Activated CD8-positive, alpha-beta memory T cell treated with anti-CD3 and anti-CD28 coated beads, Interleukin-2, amount 50 U/mL, for 48 hours (primary cell): ENCODE measurements at regions not wholly inside any gene's neighbourhood (a gene's known extent, or its start where the extent isn't known, plus 50 kb on each side); places are given as distances from the start of the nearest gene placed in this dataset.

Source experiments
- DNase-seq: peaks from one replicate; pipeline ENCODE4 v3.0.0-alpha.2; 2020

DNA sequence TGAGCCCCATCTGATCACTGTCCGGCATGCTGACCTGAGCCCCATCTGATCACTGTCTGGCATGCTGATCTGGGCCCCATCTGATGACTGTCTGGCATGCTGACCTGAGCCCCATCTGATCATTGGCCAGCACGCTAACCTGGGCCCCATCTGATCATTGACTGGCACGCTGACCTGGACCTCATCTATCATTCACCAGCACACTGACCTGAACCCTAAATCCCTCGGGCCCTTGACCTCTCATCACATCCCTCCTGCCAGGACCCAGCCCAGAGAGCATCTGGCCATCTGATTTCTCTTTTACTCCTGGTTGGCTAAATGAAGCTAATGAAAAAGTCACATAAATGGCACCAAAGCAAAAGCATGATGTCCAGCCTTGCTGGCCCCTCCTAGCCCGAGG, 207.1 kb downstream of the NDUFA10 start:
- DNase-seq, result peak; percentile 36

DNA sequence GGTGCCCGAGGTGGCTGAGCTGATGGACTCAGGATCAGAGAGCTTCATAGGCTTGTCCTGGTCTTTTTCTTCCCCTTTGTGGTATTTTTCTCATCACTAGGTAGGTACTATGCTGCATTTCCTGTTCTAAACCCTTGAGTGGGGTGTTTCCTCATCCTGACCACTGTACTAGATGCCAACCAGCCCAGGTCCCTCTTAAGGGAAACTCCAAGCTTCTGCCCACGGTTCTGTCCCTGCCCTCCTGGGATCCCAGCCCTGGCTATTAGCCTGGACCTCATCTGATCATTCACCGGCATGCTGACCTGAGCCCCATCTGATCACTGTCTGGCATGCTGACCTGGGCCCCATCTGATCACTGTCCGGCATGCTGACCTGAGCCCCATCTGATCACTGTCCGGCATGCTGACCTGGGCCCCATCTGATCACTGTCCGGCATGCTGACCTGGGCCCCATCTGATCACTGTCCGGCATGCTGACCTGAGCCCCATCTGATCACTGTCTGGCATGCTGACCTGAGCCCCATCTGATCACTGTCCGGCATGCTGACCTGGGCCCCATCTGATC, 207.6 kb downstream of the NDUFA10 start:
- DNase-seq, result peak; percentile 20

DNA sequence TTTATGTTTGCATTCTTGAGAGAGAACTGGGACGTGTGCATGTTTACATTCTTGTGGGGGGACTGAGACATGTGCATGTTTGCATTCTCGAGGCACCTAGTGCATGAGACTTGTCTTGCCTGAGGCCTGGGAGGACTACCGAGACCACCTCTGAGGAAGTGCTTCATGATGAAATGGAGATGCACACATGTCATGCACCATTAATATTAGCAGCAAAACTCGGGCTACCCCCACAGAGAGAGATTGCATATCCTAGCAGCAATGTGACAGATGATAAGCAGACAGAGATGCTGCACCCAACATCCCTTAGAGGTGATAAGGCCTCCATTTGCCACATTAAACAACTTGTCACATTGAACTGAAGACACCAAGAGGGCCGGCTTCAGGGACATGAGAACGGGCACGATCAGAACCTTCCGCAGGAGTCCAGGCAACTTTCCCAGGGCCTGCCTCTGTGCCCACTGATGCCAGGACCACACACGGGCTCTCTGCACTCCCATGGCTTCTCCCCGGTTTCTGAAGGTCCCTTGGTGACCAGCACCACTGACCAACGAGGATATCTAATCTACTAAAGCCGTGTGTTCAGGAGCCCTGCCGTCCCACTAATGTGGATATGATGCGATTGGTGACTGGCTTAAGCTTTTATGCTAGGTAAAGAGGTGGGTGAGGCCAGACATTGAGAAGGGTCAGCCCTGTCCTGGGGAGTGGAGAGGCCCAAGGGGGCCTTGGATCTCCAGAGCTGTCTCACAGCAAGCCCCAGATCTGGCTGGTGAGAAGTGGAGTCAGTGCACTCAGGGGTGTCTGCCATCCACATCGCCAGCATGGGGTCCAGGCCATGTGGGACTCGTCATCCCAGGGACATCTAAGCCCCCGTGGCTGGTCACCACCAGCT, 208.3 kb downstream of the NDUFA10 start:
- peak; percentile 29 for DNase-seq

DNA sequence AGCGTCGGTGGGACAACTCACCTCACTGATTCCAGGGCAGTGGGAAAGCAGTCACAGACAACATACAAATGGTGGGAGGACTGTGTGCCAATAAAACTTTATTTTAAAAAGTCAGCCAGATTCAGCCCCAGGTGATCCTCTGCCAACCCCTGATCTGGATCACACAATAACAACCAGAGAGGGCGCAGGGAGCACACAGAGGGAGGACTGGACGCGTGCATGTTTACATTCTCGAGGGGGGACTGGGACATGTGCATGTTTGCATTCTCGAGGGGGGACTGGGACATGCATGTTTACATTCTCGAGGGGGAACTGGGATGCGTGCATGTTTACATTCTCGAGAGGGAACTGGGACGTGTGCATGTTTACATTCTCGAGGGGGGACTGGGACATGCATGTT, 209.5 kb downstream of the NDUFA10 start:
- no peak for DNase-seq

DNA sequence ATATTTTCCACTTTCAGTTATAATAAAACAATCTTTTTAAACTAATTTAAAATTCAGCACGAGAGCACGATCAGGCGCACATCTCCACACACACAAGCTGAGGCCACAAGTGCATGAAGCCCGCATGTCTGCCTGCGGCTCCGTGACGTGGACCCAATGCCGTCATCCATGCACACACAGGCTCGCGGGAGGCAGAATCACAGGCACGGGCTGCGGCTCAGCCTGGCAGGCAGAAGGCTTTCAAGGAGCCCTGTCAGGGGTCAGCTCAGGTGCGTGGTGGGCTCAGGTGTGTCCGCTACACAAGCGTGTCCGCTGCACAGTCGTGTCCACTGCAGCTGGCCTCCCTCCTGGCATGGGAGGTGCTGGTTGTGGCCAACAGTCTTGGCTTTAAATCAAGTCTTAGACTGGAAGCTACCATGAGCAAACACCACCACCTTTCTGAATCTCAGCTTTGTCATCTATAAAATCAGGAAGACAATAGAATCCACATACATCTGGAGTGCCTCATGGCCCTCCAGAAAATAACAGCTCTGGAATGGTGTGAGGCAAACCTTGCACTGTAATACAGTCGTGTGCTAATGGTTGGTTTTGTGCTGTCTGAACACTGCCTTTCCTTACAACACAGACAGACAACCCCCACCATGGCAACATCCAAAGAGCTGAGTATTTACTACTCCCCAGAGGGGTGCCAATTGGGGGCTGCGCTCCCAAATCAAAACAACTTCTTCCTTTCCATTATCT, 210.1 kb downstream of the NDUFA10 start:
- no peak for DNase-seq

DNA sequence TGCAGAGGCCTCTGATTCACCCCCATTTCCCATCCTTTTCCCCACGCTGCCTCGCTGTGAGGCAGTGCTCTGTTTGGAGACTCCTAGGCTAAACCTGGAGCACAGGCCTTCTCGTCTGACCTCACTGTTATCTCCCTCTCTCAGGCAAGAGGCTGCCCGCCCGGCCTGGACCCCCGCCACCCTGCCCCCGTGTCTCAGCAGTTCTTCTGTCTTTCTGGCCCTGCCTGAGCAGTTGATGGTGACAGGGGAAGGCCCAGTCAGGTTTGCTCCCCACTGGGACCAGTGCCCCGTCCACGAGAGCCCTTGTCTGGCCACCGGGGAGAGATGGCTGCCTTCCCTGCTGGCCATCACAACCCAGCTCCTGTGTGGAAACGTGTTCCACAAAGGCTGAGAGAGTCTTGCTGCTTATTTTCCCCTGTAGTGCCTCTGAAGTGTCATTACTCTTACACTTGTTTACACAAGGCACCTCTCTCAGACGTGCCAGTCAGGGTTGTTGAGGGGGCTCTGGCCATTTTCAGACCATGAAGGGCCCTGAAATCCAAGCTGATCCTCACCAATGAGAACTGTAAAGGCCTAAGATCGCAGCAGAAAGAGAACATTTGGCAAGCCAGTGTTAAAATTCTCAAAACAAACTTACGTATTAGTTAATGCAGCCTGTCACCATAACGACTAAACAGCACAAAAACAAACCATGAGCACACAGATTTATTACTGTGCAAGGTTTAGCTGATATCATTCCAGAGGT, 210.9 kb downstream of the NDUFA10 start:
- DNase-seq, result no peak

DNA sequence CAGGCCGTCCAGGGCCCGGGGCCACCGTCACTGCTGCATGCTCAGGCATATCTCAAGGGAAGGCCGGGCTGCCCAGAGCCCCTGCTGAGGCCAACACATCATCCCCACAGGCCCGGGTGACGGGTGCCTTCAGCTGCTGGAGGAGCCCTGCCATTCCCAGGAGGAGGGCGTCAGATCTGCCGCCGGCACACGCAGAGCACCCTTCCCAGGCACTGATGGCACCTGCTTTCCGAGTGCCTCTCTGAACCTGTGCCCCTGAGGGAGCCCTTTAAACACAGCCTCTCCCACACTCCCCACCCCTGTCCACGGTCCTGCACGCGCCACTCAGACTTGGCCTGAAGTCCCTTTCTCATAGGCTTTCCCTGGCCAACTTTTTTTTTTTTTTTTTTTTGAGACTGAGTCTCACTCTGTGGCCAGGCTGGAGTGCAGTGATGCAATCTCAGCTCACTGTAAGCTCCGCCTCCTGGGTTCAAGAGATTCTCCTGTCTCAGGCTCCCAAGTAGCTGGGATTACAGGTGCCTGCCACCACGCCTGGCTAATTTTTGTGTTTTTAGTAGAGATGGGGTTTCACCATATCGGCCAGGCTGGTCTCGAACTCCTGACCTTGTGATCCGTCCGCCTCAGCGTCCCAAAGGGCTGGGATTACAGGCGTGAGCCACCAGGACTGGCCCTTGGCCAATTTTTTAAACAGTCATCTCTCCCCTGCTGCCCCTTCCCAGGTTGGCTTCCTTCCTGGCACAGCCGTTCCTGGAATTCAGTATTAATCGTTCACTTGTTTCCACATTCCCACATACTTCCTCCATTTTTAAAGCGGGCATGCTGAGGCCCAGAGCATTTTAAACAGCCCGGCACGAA, 211.7 kb downstream of the NDUFA10 start:
- DNase-seq, result no peak

DNA sequence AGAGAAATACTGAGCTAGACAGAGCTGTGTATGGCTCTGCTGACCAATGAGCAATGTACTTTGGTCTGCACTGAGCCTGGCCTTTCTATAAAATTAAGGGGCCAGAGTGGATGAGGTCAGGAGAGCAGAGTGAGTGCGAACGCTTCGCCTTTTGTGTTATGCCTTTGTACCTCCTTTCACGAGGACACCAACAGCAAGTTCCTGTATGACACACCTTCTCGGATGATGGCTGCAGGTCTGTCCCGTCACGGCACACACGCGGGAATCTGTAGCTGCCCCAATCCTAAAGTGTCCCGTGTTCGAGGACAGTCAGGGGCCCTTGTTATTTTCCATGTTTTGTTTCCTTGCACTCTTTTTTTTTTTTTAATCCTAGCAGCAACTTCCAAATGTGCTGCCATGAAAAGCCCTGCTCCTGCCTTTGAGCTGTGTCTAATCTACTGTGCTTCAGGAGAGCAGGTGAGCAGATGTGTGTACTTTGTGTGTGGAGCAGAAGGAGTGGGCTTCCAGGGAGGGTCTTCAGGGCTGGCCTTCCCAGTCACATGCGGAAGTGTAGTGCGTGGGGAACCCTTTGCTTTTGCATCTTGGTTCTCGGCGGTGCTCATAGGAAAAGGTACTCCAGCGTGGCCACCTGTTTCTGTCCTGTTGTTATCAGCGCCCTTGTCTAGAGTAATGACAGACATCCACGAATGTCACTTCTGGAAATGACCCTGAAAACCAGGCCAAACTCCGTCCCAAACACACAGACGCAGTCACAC, 213.2 kb downstream of the NDUFA10 start:
- DNase-seq, result no peak

DNA sequence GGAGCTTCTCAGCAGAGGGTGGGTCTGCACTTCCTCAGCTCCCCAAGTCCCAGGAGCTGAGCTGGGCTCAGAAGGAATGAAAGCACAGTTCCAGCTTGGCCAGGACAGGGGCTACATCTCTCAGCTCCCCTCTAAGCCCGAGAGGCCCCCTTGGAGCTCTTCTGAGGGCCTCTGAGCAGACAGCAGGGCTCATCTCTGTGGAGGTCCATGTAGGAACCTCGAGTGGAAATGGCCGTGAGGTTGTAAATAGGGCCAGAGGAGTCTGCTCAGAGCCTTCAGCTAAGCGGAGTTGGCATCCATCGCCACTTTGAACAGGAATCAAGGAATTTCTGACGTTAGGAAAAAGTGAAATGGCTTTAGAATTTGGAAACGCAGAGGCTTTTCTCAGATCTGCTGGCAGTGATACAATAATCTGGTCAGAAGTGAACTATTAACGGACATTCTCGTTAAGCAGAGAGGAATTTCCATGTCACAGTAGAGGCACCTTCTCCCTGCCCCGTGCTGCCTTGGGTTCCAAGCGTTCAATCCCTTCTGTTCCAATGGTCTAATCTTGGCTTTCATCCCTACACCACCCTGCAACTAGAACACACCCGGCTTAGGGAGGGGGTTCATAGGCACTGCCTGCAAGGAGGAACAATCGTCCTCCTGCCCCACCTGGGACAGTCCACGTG, 213.9 kb downstream of the NDUFA10 start:
- DNase-seq, result no peak

DNA sequence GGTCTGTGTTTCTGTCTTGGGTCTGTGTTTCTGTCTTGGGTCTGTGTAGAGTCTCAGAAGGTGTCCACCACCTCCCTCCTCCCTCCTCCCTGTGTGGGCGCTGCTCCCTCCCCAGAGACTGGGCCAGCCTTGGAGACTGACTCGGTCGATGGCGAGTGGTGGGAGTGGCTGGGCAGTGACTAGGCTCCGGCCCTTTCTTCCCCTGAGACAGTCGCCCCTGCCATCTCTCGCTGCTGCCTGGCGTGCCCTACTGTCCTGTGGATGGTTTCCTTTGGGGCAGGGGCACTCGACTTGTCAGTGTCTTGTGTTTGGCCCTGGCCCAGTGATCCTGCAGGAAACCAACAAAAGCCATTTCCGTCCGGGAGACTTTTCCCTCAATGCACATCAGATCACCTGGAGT, 215.8 kb downstream of the NDUFA10 start:
- peak; percentile 29 for DNase-seq

DNA sequence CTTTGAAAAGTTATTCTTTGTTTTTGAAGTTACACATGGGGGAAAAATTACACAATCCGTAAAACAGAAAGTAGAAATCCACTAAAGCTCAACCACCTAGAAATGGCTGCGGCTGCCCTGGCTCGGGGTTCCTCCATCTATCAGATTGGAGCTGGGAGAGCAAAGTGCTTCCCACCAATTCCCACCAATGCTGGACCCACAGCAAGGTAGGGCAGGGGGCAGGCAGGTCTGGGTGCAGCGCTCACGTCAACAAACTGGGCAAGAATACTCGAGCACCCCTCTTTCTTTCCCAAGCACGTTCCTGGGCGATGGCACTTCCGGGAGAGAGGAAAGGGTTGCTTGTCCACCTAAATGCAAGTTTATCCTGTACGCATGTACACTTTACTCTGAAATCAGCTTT, 217.6 kb downstream of the NDUFA10 start:
- peak; percentile 8 for DNase-seq

DNA sequence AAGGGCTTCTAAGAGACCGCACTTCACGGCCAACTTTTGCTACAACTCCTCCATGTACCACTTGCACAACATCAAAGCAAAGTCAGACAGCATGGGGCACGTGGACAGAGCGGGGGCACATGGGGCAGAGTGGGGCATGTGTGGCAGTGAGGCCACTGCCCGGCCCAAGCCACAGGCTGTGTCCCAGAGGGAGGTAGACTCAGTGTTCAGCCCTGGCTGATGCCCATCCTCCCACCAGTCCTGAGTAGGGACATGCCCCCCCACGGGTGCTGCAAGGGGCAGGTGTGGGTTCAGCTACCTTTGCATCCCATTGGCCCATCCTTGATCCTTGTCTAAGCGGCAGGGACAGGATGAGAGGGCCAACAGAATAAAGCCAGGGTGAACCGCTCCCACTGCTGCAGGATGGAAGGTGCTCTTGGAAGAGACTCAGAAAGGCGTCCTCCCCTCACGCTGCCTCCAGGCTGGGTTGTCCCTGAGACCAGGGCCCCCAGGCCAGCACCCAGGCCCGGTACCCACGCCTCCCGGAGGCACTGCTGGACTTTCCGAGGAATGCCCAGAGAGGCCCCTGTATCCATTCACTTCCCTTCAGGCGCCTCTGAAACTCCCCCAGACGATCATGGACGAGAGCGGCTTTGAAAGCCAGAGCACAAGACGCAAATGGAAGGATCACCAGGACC, 218.2 kb downstream of the NDUFA10 start:
- peak; percentile 23 for DNase-seq

DNA sequence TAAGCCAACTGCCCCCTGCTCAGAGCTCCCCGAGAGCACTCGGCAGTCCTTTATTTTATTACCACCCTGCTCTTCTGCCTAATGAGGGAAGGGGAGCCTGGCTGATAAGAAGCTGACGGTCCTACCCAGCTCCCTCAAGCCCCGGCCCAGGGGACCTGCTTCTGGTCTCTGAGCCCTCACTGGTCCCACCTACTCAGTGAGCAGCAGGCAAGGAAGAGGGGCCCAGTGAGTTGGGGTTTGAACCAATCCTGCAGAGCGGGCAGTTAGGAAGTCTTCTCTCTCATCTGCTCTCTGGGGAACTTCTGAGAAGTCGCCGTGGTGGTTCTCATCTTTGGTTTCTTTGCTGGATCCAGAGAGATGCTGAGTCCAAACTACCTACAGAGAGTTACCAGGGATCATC, 218.9 kb downstream of the NDUFA10 start:
- peak; percentile 28 for DNase-seq

DNA sequence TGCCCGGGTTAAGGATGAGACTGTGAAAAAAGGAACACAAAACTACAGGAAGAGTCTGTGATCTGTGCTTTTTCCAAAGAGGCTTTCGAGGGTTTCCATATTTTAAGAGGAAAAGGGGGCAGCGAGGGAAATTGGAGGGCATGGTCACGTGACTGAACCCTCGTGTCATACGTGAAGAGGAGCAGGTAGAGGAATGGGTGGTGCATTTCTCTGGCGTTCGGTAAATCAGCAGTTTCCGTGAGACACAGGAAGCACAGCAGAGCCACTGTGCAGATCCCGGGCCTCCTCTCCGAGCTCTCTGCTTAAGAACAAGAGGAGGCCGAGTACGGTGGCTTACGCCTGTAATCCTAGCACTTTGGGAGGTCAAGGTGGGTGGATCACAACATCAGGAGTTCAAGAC, 219.7 kb downstream of the NDUFA10 start:
- DNase-seq, result peak; percentile 12

DNA sequence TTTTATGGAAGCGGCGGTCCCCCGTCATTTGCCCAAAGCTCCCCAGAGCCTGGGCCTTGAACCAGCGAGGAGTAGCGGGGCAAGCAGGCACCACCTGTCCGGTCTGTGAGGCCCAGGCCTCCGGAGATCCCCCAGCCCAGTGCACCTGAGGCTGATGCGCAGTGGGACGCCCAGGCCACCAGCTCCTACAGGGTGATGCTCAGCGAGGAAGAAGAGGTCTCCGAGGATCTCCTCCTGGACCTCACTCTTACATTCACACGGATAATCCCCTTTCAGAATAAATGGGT, 220.2 kb downstream of the NDUFA10 start:
- DNase-seq, result peak; percentile 23

DNA sequence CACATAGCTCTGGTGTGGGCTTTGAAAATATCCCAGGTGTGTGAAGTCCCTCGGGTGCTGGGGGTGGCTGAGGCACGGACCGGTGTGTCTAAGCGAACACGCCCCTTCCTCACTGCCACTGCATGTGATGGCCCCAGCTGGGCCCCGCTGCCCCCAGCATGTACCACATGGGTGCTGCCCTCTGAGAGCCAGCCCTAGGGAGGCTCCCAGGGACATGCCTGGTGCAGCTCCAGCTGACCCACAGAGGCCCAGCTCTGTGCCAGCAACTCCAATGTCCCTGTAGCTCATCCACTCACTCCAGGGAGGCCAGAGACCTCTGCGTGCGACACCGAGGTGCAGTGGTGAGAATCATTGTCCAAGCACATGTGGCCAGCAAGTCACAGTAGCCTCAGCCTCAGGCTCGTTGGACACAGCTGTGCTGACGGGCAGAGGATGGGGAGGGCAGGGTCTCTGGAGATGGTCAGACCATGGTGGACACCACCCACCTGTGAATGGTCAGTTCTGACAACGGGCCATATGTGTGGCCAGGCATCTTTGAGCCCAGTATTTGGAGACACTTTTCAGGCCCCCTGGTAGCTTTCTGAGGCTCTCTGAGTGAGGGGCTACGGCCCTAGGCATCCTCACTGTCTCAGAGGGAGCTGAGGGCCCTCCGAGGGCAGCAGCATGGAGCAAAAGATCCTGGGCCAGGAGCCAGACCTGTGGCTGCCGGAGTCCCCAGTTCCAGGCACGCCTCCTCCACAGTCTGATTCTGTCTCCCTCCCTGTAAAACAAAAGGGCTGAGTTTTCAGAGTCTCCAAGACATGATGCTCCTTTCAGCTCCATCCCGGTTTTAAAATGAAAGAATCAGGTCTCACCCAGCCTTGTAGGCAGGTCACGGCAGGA, 220.7 kb downstream of the NDUFA10 start:
- DNase-seq, result peak; percentile 42

DNA sequence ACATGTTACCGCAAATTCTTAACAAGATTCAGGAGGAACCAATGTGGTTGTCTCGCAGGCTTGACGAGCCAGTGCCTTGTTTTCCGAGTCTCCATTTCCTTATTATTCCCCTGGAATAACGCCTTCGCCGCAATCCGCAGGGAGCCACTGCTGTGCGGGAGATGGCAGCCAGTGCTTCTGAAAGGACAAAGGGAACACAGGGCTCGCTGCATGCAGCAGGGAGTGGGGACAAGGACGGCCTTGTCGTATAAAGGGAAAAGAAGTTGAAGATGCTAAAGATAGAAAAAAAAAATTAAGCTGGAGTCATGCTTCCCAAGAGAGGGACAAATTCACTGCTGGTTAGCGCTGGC, 221.4 kb downstream of the NDUFA10 start:
- peak; percentile 33 for DNase-seq

DNA sequence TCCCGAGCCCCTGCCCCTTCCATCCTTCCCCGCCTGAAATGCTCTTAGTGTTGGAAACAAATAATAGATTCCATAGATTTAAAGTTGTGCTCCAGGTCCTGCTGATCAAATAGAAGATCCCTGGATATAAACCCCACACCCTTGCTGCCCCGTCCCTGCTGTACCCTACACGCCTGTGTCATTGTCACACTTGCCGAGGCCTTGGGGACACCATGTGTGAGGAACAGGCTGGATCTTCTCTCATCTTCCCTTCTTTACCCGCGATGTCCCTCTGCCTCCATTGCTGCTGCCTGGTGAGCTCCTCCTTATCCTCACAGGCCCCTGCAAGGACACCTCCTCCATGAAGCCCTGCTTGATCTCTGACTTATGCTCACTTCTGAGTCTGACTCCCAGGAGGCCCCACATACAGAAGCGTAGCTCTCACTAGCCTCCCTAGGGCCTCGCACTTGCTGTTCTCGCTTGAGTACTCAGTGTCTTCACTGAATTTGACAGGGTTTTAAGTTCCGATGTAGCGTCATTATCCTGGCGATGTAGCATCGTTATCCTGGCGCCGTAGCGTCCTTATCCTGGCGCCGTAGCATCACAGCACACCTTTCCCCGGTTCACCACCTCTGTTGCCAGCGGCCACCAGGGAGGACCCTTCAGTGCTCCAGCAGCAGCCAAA, 221.9 kb downstream of the NDUFA10 start:
- peak; percentile 23 for DNase-seq

DNA sequence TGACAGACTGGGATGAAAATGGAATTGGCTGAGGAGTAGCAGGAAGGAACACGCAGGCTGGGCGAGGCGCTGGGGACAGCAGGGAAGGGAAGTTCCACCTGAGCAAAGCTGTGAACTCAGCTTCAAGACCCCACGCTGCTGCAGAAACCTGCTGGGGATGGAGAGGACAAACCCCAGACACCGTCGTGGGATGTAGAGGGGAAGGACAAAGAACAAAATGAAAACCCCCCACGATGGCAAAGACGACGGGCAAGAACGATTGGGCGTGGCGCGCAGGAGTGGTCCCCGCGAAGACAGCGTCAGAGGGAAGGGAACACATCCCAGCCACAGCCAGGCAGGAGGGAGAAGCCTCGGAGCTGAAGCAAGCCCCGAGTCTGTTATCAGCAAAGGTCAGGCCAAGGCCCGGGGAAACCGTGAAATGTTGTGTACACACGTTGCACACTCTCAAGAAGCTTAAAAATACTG, 222.9 kb downstream of the NDUFA10 start:
- peak; percentile 32 for DNase-seq
